ENCODE measurements at regions not wholly inside any gene's neighbourhood (a gene's known extent, or its start where the extent isn't known, plus 50 kb on each side); places are given as distances from the start of the nearest gene placed in this dataset.

DNA sequence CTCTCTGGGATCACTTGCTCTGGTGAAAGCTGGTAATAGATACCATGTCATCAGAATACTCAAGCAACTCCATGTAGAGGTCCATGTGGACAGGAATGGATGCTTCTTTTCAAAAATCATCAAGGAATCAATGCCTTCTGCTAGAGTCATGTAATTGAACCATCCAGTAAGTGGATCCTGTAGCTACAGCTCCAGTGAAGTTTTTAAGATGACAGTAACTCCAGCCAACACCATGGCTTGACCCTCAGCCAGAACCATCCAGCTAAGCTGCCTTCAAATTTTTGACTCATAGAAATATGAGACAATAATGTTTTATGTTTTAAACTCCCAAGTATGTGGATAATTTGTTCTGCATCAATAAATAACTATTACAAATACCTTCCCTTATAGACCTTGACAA lies 923.7 kb downstream of the EPHA3 start:
- H3K4me3 Mint-ChIP-seq (ENCODE audit: unreplicated experiment), result no peak overlapping the region
- no peaks in the 10 kb centered on the region for H3K27me3 Mint-ChIP-seq (ENCODE audit: unreplicated experiment)
- peaks cover 6% of the 10 kb centered on the region for H3K9me3 Mint-ChIP-seq (ENCODE audit: unreplicated experiment)
- H3K27ac Mint-ChIP-seq (ENCODE audit: unreplicated experiment), result no peak overlapping the region
- H3K36me3 Mint-ChIP-seq (ENCODE audit: unreplicated experiment), result peaks cover 2% of the 10 kb centered on the region
- no peak for TF ChIP-seq CTCF (IDR thresholded peaks at IDR 0.05)
- peaks cover 18% of the 10 kb centered on the region for H3K4me1 Mint-ChIP-seq (ENCODE audit: unreplicated experiment)
- DNase-seq (ENCODE audit: extremely low spot score, unreplicated experiment), result no peak

- Mint-ChIP-seq H3K9me3 (ENCODE audit: unreplicated experiment) (peaks cover 3% of the 10 kb centered on the region), H3K27me3 (ENCODE audit: unreplicated experiment) (no peaks in the 10 kb centered on the region), H3K4me1 (ENCODE audit: unreplicated experiment) (peaks cover 20% of the 10 kb centered on the region), H3K27ac (ENCODE audit: unreplicated experiment) (no peak overlapping the region), H3K36me3 (ENCODE audit: unreplicated experiment) (peaks cover 1% of the 10 kb centered on the region), H3K4me3 (ENCODE audit: unreplicated experiment) (no peak overlapping the region)
- DNase-seq (ENCODE audit: extremely low spot score, unreplicated experiment), result no peak
- TF ChIP-seq CTCF (IDR thresholded peaks at IDR 0.05), result no peak
These were observed 925.7 kb downstream of the EPHA3 start for GRCh38 chr3:90032980-90033641.

- Mint-ChIP-seq H3K36me3 (ENCODE audit: unreplicated experiment) (no peaks in the 10 kb centered on the region), H3K27ac (ENCODE audit: unreplicated experiment) (no peak overlapping the region), H3K9me3 (ENCODE audit: unreplicated experiment) (no peaks in the 10 kb centered on the region), H3K4me1 (ENCODE audit: unreplicated experiment) (peaks cover 24% of the 10 kb centered on the region), H3K27me3 (ENCODE audit: unreplicated experiment) (no peaks in the 10 kb centered on the region), H3K4me3 (ENCODE audit: unreplicated experiment) (no peak overlapping the region)
- TF ChIP-seq CTCF (IDR thresholded peaks at IDR 0.05), result no peak
- no peak for DNase-seq (ENCODE audit: extremely low spot score, unreplicated experiment)
These were observed 926.6 kb downstream of the EPHA3 start for GRCh38 chr3:90034038-90034437.

GRCh38 chr3:90035643-90036042 lies 928.2 kb downstream of the EPHA3 start:
- Mint-ChIP-seq H3K9me3 (ENCODE audit: unreplicated experiment) (no peaks in the 10 kb centered on the region), H3K4me1 (ENCODE audit: unreplicated experiment) (peaks cover 24% of the 10 kb centered on the region), H3K27me3 (ENCODE audit: unreplicated experiment) (no peaks in the 10 kb centered on the region), H3K27ac (ENCODE audit: unreplicated experiment) (no peak overlapping the region), H3K4me3 (ENCODE audit: unreplicated experiment) (no peak overlapping the region), H3K36me3 (ENCODE audit: unreplicated experiment) (no peaks in the 10 kb centered on the region)
- no peak for TF ChIP-seq CTCF (IDR thresholded peaks at IDR 0.05)
- no peak for DNase-seq (ENCODE audit: extremely low spot score, unreplicated experiment)

DNA sequence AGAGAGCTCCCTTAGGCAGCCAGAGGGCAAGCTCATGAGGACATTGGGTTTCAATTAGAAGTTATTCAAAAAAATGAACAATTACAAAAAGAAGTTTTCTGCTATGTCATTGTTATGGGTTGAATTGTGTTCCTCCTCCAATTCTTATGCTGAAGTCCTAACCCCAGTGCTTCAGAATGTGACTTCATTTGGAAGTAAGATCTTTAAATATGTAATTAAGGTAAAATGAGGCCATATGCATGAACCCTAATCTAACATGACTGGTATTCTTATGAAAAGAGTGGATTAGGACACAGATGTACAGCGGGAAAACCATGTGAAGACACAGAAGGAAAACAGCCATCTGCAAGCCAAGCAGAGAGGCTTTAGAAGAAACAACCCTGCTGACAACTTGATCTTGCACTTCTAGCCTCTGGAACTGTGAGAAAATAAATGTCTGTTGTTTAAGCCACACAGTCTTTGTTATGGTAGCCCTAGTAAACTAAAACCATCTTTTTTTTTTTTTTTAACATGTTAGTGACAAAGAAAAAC lies 929.6 kb downstream of the EPHA3 start:
- TF ChIP-seq CTCF (IDR thresholded peaks at IDR 0.05), result no peak
- no peak for DNase-seq (ENCODE audit: extremely low spot score, unreplicated experiment)

More for the DNA sequence above, 929.6 kb downstream of the EPHA3 start:
- peaks cover 24% of the 10 kb centered on the region for H3K4me1 Mint-ChIP-seq (ENCODE audit: unreplicated experiment)
- no peaks in the 10 kb centered on the region for H3K36me3 Mint-ChIP-seq (ENCODE audit: unreplicated experiment)
- H3K27ac Mint-ChIP-seq (ENCODE audit: unreplicated experiment), result no peak overlapping the region
- H3K4me3 Mint-ChIP-seq (ENCODE audit: unreplicated experiment), result no peak overlapping the region
- no peaks in the 10 kb centered on the region for H3K27me3 Mint-ChIP-seq (ENCODE audit: unreplicated experiment)
- no peaks in the 10 kb centered on the region for H3K9me3 Mint-ChIP-seq (ENCODE audit: unreplicated experiment)
